ENCODE measurements at regions not wholly inside any gene's neighbourhood (a gene's known extent, or its start where the extent isn't known, plus 50 kb on each side); places are given as distances from the start of the nearest gene placed in this dataset.

DNA sequence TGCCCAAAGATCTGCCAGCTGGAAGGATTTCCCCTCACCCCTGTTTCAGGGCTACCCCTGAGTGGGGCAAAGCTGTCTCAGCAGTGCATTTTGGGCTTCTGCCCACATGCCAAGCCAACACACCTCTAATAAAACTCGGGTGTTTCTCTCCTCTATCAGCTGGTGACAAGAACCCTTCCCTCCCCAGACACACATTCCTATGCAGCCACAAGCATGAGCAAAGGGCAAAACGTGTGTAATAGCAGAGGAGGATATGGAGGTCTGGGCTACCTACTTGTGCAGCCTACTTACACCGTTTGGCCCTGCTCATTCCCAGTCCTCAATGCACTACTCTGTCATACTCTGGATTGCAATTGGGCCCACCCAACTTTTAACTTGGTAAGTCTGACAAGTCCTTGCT, 101.3 kb downstream of the IYD start:
- ChIA-PET POLR2A (ENCODE audit: partially characterized antibody) (interaction anchor here (0.8 kb wide), 1 partner anchor 263 kb away, joined by 3 read pairs; no protein-coding TSS in a partner anchor), CTCF (ENCODE audit: partially characterized antibody) (no interaction called here)
- no peak for DNase-seq
- Histone ChIP-seq H3K27ac (ENCODE audit: low read depth, low read length) (no peak overlapping the region), H3K4me1 (ENCODE audit: insufficient read depth, low read length) (no peaks in the 10 kb centered on the region), H3K36me3 (ENCODE audit: insufficient read depth, low read length) (no peaks in the 10 kb centered on the region), H3K27me3 (ENCODE audit: insufficient read depth, low read length) (no peaks in the 10 kb centered on the region), H3K9me3 (ENCODE audit: control insufficient read depth in 1 of 2, low read length in 2 of 2) (no peaks in the 10 kb centered on the region), H3K4me3 (ENCODE audit: low read length in 2 of 2) (no peak overlapping the region)
- H3K4me3 Mint-ChIP-seq: no peak overlapping the region
- H3K9me3 Mint-ChIP-seq: peaks cover 0 to 4% (median 0%) of the 10 kb centered on the region in 8 donors
- peak overlapping the region in 1 of 7 donors; percentile 34 for H3K27ac Mint-ChIP-seq
- H3K36me3 Mint-ChIP-seq: no peaks in the 10 kb centered on the region
- peaks cover 3 to 5% of the 10 kb centered on the region in 2 donors for H3K27me3 Mint-ChIP-seq
- H3K4me1 Mint-ChIP-seq: no peaks in the 10 kb centered on the region
- intact Hi-C loops (cut with micrococcal nuclease): no loop called here

DNA sequence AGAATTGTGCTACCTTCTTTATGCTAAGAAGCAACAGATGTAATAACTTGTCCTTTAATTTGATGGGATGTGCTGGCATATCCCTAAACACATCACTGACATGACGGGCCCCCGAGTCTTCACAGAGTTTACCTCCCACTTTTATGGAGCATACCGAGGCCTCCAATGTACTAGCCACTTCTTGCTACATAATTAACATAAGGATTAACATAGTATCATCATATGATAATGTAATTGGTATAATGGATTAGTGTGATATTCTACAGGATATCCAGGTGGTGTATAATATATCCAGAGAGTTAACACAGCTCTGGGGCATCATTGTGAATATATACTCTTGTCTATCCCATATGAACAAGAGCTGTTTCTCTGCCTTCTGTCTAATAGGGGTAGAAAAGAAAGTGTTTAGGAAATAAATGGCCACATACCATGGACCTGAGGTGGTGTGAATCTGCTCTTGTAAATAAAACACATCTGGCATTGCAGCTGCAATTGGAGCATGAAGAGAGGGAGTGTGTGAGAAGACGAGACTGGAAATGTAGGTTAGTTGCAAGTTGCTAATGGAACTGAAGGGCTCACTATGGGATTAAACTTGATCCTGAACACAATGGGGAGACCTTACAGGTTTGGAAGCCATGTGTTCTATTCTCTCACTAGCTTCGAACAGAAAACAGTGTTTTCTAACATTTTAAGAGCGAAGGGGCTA, 102.3 kb downstream of the IYD start:
- Mint-ChIP-seq H3K27ac (no peak overlapping the region), H3K36me3 (no peaks in the 10 kb centered on the region), H3K4me3 (no peak overlapping the region), H3K27me3 (peaks cover 3 to 5% of the 10 kb centered on the region in 2 donors), H3K9me3 (peaks cover 0 to 4% (median 0%) of the 10 kb centered on the region in 8 donors), H3K4me1 (no peaks in the 10 kb centered on the region)
- Histone ChIP-seq H3K36me3 (ENCODE audit: insufficient read depth, low read length) (no peaks in the 10 kb centered on the region), H3K27me3 (ENCODE audit: insufficient read depth, low read length) (no peaks in the 10 kb centered on the region), H3K4me3 (ENCODE audit: low read length in 2 of 2) (no peak overlapping the region), H3K4me1 (ENCODE audit: insufficient read depth, low read length) (no peaks in the 10 kb centered on the region), H3K27ac (ENCODE audit: low read depth, low read length) (no peak overlapping the region), H3K9me3 (ENCODE audit: control insufficient read depth in 1 of 2, low read length in 2 of 2) (no peaks in the 10 kb centered on the region)
- intact Hi-C loops (cut with micrococcal nuclease): no loop called here
- no peak for DNase-seq
- ChIA-PET POLR2A (ENCODE audit: partially characterized antibody) (no interaction called here), CTCF (ENCODE audit: partially characterized antibody) (no interaction called here)

DNA sequence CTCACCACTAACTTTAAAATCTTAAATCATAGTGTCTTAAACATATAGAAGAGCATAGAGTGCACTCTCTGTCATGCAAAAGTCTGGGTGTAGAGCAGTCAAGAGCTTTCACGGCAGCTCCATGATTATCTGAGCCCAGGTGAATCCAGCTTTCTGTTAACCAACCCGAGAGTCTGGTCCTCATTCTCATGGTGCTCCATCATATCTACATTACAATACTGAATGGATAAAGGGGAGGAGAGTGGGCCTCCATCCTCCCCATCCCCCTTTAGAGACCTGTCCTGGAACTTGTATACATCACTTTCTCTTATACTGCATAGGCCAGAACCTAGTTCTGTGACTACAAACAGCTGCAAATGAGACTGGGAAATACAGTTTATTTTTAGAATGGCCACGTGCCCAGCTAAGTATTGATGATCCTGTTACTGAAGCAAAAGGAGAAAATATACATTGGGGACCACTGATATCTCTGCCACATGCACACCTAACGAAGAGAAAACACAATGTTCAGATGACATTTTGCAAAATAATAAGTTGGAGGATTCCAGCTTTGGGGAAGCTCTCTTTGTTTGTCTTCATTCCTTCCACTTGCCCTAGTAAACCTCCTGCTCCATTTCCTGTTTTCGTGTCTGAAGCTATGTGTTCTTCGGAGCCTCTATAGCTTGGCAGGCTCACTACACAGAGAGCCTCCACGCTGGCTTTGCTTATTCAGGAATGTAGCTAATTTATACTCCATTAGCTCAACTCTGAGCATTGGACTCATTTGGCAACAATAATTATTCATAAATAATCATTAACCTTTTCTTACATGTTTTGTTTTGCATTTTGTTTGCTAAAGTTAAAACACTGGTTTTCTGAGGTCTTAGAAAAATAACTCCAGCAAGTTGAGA, 110.1 kb downstream of the IYD start:
- Histone ChIP-seq H3K4me1 (ENCODE audit: insufficient read depth, low read length) (no peaks in the 10 kb centered on the region), H3K27me3 (ENCODE audit: insufficient read depth, low read length) (no peaks in the 10 kb centered on the region), H3K27ac (ENCODE audit: low read depth, low read length) (no peak overlapping the region), H3K9me3 (ENCODE audit: control insufficient read depth in 1 of 2, low read length in 2 of 2) (no peaks in the 10 kb centered on the region), H3K4me3 (ENCODE audit: low read length in 2 of 2) (no peak overlapping the region), H3K36me3 (ENCODE audit: insufficient read depth, low read length) (no peaks in the 10 kb centered on the region)
- H3K4me1 Mint-ChIP-seq: no peaks in the 10 kb centered on the region
- ChIA-PET POLR2A (ENCODE audit: partially characterized antibody) (no interaction called here), CTCF (ENCODE audit: partially characterized antibody) (no interaction called here)
- H3K36me3 Mint-ChIP-seq: no peaks in the 10 kb centered on the region
- intact Hi-C loops (cut with micrococcal nuclease): no loop called here
- peaks cover 4 to 6% of the 10 kb centered on the region in 2 donors for H3K27me3 Mint-ChIP-seq
- DNase-seq: no peak
- no peak overlapping the region for H3K27ac Mint-ChIP-seq
- H3K9me3 Mint-ChIP-seq: peaks cover 0 to 5% (median 0%) of the 10 kb centered on the region in 8 donors
- H3K4me3 Mint-ChIP-seq: no peak overlapping the region

GRCh38 chr6:150482883-150483409, 114.1 kb downstream of the IYD start:
- no peaks in the 10 kb centered on the region for H3K27me3 ChIP-seq (ENCODE audit: insufficient read depth, low read length)
- Mint-ChIP-seq H3K27ac (no peak overlapping the region), H3K4me1 (no peaks in the 10 kb centered on the region), H3K4me3 (no peak overlapping the region), H3K9me3 (peaks cover 0 to 2% (median 0%) of the 10 kb centered on the region in 8 donors), H3K27me3 (peaks cover 0 to 8% of the 10 kb centered on the region in 2 donors), H3K36me3 (no peaks in the 10 kb centered on the region)
- no peak for DNase-seq
- ChIA-PET POLR2A (ENCODE audit: partially characterized antibody) (no interaction called here), CTCF (ENCODE audit: partially characterized antibody) (no interaction called here)
- no peaks in the 10 kb centered on the region for H3K9me3 ChIP-seq (ENCODE audit: control insufficient read depth in 1 of 2, low read length in 2 of 2)
- H3K4me3 ChIP-seq (ENCODE audit: low read length in 2 of 2): no peak overlapping the region
- H3K36me3 ChIP-seq (ENCODE audit: insufficient read depth, low read length): no peaks in the 10 kb centered on the region
- no peaks in the 10 kb centered on the region for H3K4me1 ChIP-seq (ENCODE audit: insufficient read depth, low read length)
- no peak overlapping the region for H3K27ac ChIP-seq (ENCODE audit: low read depth, low read length)
- intact Hi-C loops (cut with micrococcal nuclease): no loop called here

DNA sequence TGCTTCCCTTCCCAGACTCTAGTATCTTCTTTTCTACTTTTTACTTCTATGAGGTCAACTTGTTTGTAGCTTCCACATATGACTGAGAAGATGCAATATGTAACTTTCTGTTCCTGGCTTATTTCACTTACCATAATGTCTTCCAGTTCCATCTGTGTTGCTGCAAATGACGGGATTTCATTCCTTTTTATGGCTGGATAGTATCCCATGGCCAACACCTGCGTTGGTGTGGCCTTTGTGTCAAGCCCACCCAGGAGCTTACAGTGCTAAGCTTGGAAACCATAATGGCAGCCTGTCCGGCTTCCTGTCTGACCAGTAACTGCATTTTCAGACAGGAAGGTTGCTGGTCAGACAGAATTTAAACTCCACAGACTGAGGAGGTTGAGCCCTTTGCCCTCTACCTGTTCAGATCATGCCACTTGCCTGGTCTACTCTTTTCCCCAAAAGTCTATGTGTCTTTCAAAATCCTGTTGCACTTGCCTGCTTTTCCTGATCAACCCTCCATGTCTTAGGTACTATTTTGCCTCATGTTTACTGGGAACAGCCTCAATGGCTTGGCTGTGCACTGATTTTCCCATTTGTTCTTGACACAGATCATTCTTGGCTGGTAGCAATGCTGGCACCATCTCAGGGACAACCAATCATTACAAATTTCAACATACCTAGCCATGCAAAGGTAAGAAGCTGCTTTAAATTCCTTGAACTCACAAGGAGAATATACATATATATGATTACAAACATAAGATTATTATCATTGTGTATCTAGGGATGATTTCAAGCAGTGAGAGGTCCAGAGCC, 114.3 kb upstream of the PLEKHG1 start:
- no peaks in the 10 kb centered on the region for H3K4me1 ChIP-seq (ENCODE audit: insufficient read depth, low read length)
- CTCF ChIA-PET (ENCODE audit: partially characterized antibody): no interaction called here
- H3K36me3 Mint-ChIP-seq: no peaks in the 10 kb centered on the region
- intact Hi-C loops (cut with micrococcal nuclease): no loop called here
- POLR2A ChIA-PET (ENCODE audit: partially characterized antibody): no interaction called here
- DNase-seq: no peak
- H3K27ac Mint-ChIP-seq: no peak overlapping the region
- no peak overlapping the region for H3K27ac ChIP-seq (ENCODE audit: low read depth, low read length)
- H3K27me3 Mint-ChIP-seq: peaks cover 0 to 6% of the 10 kb centered on the region in 2 donors
- H3K4me3 ChIP-seq (ENCODE audit: low read length in 2 of 2): no peak overlapping the region
- H3K36me3 ChIP-seq (ENCODE audit: insufficient read depth, low read length): no peaks in the 10 kb centered on the region
- no peak overlapping the region for H3K4me3 Mint-ChIP-seq
- H3K9me3 Mint-ChIP-seq: peaks cover 0 to 2% (median 0%) of the 10 kb centered on the region in 8 donors
- H3K9me3 ChIP-seq (ENCODE audit: control insufficient read depth in 1 of 2, low read length in 2 of 2): no peaks in the 10 kb centered on the region
- peaks cover 0 to 4% (median 0%) of the 10 kb centered on the region in 4 donors for H3K4me1 Mint-ChIP-seq
- no peaks in the 10 kb centered on the region for H3K27me3 ChIP-seq (ENCODE audit: insufficient read depth, low read length)

DNA sequence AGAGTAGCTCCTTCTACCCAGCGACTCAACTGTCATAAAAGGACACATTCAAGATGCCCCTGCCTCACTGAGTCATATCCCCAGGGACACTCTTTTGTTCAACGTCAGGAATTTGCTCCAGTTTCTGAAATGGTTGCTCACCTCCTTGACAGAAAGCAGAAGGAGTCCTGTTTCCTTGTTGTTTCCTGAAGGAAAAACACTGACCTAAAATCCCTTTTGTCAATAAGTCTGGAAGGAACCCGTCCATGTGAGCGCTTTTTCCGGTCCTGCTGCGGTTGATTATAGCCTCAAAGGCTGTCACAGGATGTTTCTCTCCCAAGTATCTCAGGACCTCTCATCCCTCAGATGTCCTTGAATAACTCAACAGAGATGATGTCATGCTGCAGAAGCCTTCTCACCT, 113.6 kb upstream of the PLEKHG1 start:
- H3K36me3 ChIP-seq (ENCODE audit: insufficient read depth, low read length): no peaks in the 10 kb centered on the region
- no peaks in the 10 kb centered on the region for H3K9me3 ChIP-seq (ENCODE audit: control insufficient read depth in 1 of 2, low read length in 2 of 2)
- DNase-seq: no peak
- Mint-ChIP-seq H3K27ac (no peak overlapping the region), H3K27me3 (peaks cover 0 to 3% of the 10 kb centered on the region in 2 donors), H3K36me3 (no peaks in the 10 kb centered on the region), H3K9me3 (no peaks in the 10 kb centered on the region), H3K4me1 (peaks cover 0 to 11% (median under 1%) of the 10 kb centered on the region in 4 donors), H3K4me3 (no peak overlapping the region)
- ChIA-PET CTCF (ENCODE audit: partially characterized antibody) (no interaction called here), POLR2A (ENCODE audit: partially characterized antibody) (no interaction called here)
- no peaks in the 10 kb centered on the region for H3K27me3 ChIP-seq (ENCODE audit: insufficient read depth, low read length)
- H3K27ac ChIP-seq (ENCODE audit: low read depth, low read length): no peak overlapping the region
- intact Hi-C loops (cut with micrococcal nuclease): no loop called here
- no peak overlapping the region for H3K4me3 ChIP-seq (ENCODE audit: low read length in 2 of 2)
- H3K4me1 ChIP-seq (ENCODE audit: insufficient read depth, low read length): peaks cover 6% of the 10 kb centered on the region

- Mint-ChIP-seq H3K27ac (no peak overlapping the region), H3K4me3 (no peak overlapping the region), H3K36me3 (peaks cover 0 to 3% of the 10 kb centered on the region in 2 donors), H3K27me3 (peaks cover 0 to under 1% of the 10 kb centered on the region in 2 donors), H3K4me1 (peaks cover 4 to 20% (median 15%) of the 10 kb centered on the region in 4 donors), H3K9me3 (peaks cover 0 to 3% (median 0%) of the 10 kb centered on the region in 8 donors)
- no peaks in the 10 kb centered on the region for H3K9me3 ChIP-seq (ENCODE audit: control insufficient read depth in 1 of 2, low read length in 2 of 2)
- peaks cover 19% of the 10 kb centered on the region for H3K4me1 ChIP-seq (ENCODE audit: insufficient read depth, low read length)
- CTCF ChIA-PET (ENCODE audit: partially characterized antibody): no interaction called here
- H3K36me3 ChIP-seq (ENCODE audit: insufficient read depth, low read length): no peaks in the 10 kb centered on the region
- H3K27me3 ChIP-seq (ENCODE audit: insufficient read depth, low read length): no peaks in the 10 kb centered on the region
- POLR2A ChIA-PET (ENCODE audit: partially characterized antibody): interaction anchor here (1.9 kb wide), 1 partner anchor 110 kb away, joined by 9 read pairs; the partner anchor contains the start of gene PLEKHG1
- no peak for DNase-seq
- no peak overlapping the region for H3K4me3 ChIP-seq (ENCODE audit: low read length in 2 of 2)
- intact Hi-C loops (cut with micrococcal nuclease): no loop called here
- no peak overlapping the region for H3K27ac ChIP-seq (ENCODE audit: low read depth, low read length)
These were observed 109.1 kb upstream of the PLEKHG1 start for GRCh38 chr6:150490586-150490985.

All from CD4-positive, alpha-beta memory T cell (primary cell).